CD4-positive, alpha-beta T cell (primary cell): ENCODE measurements at regions not wholly inside any gene's neighbourhood (a gene's known extent, or its start where the extent isn't known, plus 50 kb on each side); places are given as distances from the start of the nearest gene placed in this dataset.

Experiments
- ATAC-seq: fragments of 200-7000 bp; cut with Tn5 transposase; one replicate; pipeline ENCODE4 v1.10.0; 2022; ENCODE audit warnings: mild to moderate bottlenecking; ENCODE audit not compliant: poor library complexity
- CTCF ChIA-PET: fragments of 350-600 bp; sonication (Branson Sonifier 250); formaldehyde crosslinking; loops from one replicate; lab custom pipeline; 2021; ENCODE audit warnings: antibody characterized with exemption, inconsistent platforms; lab: Charles Lee
- POLR2A ChIA-PET: fragments of 350-600 bp; sonication (Branson Sonifier 250); formaldehyde crosslinking; loops from one replicate; lab custom pipeline; 2021; ENCODE audit warnings: antibody characterized with exemption, inconsistent platforms; lab: Charles Lee
- DNase-seq, 14 experiments: peaks; one replicate each; pipeline ENCODE4 v3.0.0-alpha.2; 2013 to 2020; ENCODE audit warnings: mixed read lengths in 2 of 14
- H3K27ac ChIP-seq, 2 donors: one replicate each; pipeline versions ENCODE4 v1.5.1 to v1.7.0; 2013; ENCODE audit warnings: low read length in 2 of 2, low read depth in 1 of 2, mild to moderate bottlenecking in 1 of 2
- H3K27me3 ChIP-seq, 2 experiments: 1 replicate in 1 of 2; 2 replicates in 1 of 2; pipeline versions ENCODE4 v1.6.1 to v1.7.0; 2013; ENCODE audit warnings: low read length in 2 of 2, control low read depth in 1 of 2, mild to moderate bottlenecking in 1 of 2, moderate library complexity in 1 of 2; ENCODE audit not compliant: insufficient read depth in 2 of 2, control insufficient read depth in 1 of 2
- H3K36me3 ChIP-seq: one replicate; pipeline ENCODE4 v1.6.1; 2013; ENCODE audit warnings: low read length, control low read depth; ENCODE audit not compliant: insufficient read depth
- H3K4me1 ChIP-seq: one replicate; pipeline ENCODE4 v1.6.1; 2013; ENCODE audit warnings: low read length, control low read depth; ENCODE audit not compliant: insufficient read depth
- H3K4me3 ChIP-seq: one replicate; pipeline ENCODE4 v1.5.1; 2013; ENCODE audit warnings: mild to moderate bottlenecking, low read length, moderate library complexity
- H3K9me3 ChIP-seq, 2 experiments: 1 replicate in 1 of 2; 2 replicates in 1 of 2; pipeline versions ENCODE4 v1.6.1 to v1.7.0; 2013; ENCODE audit warnings: low read length in 2 of 2, mild to moderate bottlenecking in 2 of 2, control low read depth in 1 of 2, moderate library complexity in 1 of 2; ENCODE audit not compliant: control insufficient read depth in 1 of 2, insufficient read depth in 1 of 2
- H3K27ac Mint-ChIP-seq: one replicate; pipeline ENCODE4 v1.8.0; 2020; ENCODE audit warnings: mixed read lengths
- H3K27me3 Mint-ChIP-seq: one replicate; pipeline ENCODE4 v1.8.0; 2021; ENCODE audit warnings: mixed read lengths
- H3K36me3 Mint-ChIP-seq: one replicate; pipeline ENCODE4 v1.8.0; 2021; ENCODE audit warnings: low read depth, mixed read lengths
- H3K4me1 Mint-ChIP-seq: one replicate; pipeline ENCODE4 v1.8.0; 2021; ENCODE audit warnings: low read depth, mixed read lengths
- H3K4me3 Mint-ChIP-seq: one replicate; pipeline ENCODE4 v1.8.0; 2020; ENCODE audit warnings: mild to moderate bottlenecking, mixed read lengths
- H3K9me3 Mint-ChIP-seq: one replicate; pipeline ENCODE4 v1.8.0; 2020; ENCODE audit warnings: mixed read lengths
- intact Hi-C, 2 experiments: fragments of 100-400 bp; cut with DNase I in 1 of 2; cut with micrococcal nuclease in 1 of 2; formaldehyde crosslinking; loops; one replicate each; pipeline versions ENCODE4 v1.15.1 to v1.9.0; 2023 to 2025; cut with DNase I, micrococcal nuclease
- TF ChIP-seq, protein P1 (sequence below): fragments of 200-600 bp; IDR thresholded peaks from one replicate; pipeline ENCODE4 v1.8.0; 2022; ENCODE audit warnings: antibody characterized with exemption, mild to moderate bottlenecking

GRCh38 chr19:28026636-28027035 lies 1186.3 kb downstream of the UQCRFS1 start:
- Histone ChIP-seq H3K4me1 (no peaks in the 10 kb centered on the region), H3K27ac (no peak overlapping the region), H3K9me3 (peaks cover 0 to 10% of the 10 kb centered on the region in 2 experiments), H3K36me3 (no peaks in the 10 kb centered on the region), H3K27me3 (no peaks in the 10 kb centered on the region), H3K4me3 (no peak overlapping the region)
- Mint-ChIP-seq H3K27me3 (no peaks in the 10 kb centered on the region), H3K9me3 (peaks cover 3% of the 10 kb centered on the region), H3K4me3 (no peak overlapping the region), H3K36me3 (no peaks in the 10 kb centered on the region), H3K4me1 (no peaks in the 10 kb centered on the region), H3K27ac (no peak overlapping the region)
- CTCF ChIA-PET: no interaction called here
- ATAC-seq: no peak
- TF ChIP-seq, protein P1, sequence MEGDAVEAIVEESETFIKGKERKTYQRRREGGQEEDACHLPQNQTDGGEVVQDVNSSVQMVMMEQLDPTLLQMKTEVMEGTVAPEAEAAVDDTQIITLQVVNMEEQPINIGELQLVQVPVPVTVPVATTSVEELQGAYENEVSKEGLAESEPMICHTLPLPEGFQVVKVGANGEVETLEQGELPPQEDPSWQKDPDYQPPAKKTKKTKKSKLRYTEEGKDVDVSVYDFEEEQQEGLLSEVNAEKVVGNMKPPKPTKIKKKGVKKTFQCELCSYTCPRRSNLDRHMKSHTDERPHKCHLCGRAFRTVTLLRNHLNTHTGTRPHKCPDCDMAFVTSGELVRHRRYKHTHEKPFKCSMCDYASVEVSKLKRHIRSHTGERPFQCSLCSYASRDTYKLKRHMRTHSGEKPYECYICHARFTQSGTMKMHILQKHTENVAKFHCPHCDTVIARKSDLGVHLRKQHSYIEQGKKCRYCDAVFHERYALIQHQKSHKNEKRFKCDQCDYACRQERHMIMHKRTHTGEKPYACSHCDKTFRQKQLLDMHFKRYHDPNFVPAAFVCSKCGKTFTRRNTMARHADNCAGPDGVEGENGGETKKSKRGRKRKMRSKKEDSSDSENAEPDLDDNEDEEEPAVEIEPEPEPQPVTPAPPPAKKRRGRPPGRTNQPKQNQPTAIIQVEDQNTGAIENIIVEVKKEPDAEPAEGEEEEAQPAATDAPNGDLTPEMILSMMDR: no peak
- POLR2A ChIA-PET: no interaction called here
- intact Hi-C loops: no loop called here
- no peak for DNase-seq

DNA sequence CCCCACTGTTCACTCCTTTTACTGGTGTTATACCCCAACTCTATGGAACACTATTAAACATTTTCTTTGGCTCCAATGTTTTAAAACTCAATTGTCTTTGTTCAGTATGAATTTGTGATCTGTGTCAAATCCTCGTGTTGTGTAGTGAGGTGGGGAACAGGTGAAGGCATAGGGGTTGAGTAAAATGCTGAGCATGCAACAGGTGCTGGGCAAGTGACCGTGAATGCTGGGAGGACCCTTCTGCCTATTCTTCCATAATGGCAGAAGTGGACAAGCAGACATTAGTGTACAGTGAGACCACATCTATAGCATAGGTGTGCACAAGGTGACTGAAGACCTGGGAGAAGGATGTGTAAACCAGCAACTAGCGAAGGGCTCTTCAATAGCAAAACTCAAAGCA lies 1188.0 kb downstream of the UQCRFS1 start:
- Histone ChIP-seq H3K4me3 (no peak overlapping the region), H3K27ac (no peak overlapping the region), H3K4me1 (no peaks in the 10 kb centered on the region), H3K27me3 (no peaks in the 10 kb centered on the region), H3K36me3 (no peaks in the 10 kb centered on the region), H3K9me3 (peaks cover 0 to 12% of the 10 kb centered on the region in 2 experiments)
- DNase-seq: no peak
- Mint-ChIP-seq H3K27ac (no peak overlapping the region), H3K4me3 (no peak overlapping the region), H3K36me3 (no peaks in the 10 kb centered on the region), H3K9me3 (peaks cover 3% of the 10 kb centered on the region), H3K27me3 (no peaks in the 10 kb centered on the region), H3K4me1 (no peaks in the 10 kb centered on the region)
- TF ChIP-seq, protein P1: no peak
- no peak for ATAC-seq
- CTCF ChIA-PET: no interaction called here
- intact Hi-C loops: no loop called here
- POLR2A ChIA-PET: no interaction called here

DNA sequence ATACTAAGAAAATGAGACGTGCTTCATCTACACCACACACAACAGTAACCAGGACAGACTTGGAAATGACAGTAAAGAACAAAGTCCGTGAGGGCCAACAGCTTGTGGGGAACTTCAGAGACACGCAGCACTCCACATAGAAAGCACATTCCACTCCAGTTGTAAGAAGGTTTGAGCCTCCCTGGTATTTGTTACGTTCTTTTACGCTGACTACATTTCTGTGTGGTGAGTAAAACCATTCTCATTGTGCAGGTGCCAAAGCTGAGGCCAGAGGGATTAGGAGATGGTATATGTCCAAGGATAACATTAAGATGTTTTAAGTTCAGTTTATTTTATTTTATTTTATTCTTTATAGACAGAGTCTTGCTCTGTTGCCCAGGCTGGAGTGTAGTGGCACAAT lies 1189.9 kb downstream of the UQCRFS1 start:
- TF ChIP-seq, protein P1: no peak
- intact Hi-C loops: no loop called here
- Histone ChIP-seq H3K27ac (no peak overlapping the region), H3K36me3 (no peaks in the 10 kb centered on the region), H3K27me3 (no peaks in the 10 kb centered on the region), H3K4me1 (no peaks in the 10 kb centered on the region), H3K9me3 (peaks cover 0 to 16% of the 10 kb centered on the region in 2 experiments), H3K4me3 (no peak overlapping the region)
- DNase-seq (no peak), ATAC-seq (no peak)
- no peaks in the 10 kb centered on the region for H3K36me3 Mint-ChIP-seq
- no peak overlapping the region for H3K4me3 Mint-ChIP-seq
- H3K4me1 Mint-ChIP-seq: no peaks in the 10 kb centered on the region
- CTCF ChIA-PET: no interaction called here
- no peaks in the 10 kb centered on the region for H3K27me3 Mint-ChIP-seq
- H3K27ac Mint-ChIP-seq: no peak overlapping the region
- POLR2A ChIA-PET: no interaction called here
- H3K9me3 Mint-ChIP-seq: peaks cover 3% of the 10 kb centered on the region
